ENCODE measurements at regions not wholly inside any gene's neighbourhood (a gene's known extent, or its start where the extent isn't known, plus 50 kb on each side); places are given as distances from the start of the nearest gene placed in this dataset.

DNA sequence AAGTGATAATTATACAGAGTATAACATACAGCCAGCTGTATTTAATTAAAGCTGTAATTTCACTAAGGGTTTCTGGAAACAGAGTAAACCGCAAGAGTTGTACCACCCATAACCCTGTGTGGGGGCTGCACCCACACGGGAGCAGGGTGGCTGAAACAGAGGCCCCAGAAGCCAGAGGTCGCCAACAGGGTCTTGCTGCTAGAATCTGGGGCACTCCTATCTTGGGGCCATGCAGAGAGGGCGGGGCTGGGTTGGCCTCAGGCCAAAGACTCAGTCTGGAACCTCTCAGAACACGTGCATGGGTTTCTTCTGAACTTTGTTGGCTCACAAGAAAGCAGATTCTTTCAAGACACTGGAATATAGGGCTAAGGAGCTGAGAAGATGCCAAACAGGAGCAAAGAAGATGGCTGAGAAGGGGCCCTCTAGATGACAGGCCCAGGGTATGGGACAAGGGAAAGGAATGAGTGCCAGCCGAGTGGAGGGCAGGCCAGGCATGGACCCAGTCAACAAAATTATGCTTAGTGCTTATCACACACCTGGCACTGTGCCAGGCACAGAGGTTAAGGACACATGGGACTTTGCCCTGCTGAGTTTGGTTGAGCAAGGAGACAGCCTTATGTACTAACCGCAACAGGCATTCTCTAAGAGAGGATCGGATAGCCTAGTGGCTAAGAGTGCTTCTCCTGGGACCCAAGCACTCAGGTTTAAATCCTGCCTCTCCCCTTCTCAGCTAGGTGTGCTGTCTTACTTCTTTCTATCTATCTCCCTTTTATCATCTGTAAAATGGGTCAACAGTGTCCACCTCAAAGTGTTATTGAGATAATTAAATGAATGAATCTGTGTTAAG is 96.6 kb upstream of the FOXP4 start:
- peaks cover 0 to 29% of the 10 kb centered on the region in 2 donors for H3K4me1 ChIP-seq
- no peak overlapping the region for H3K4me3 ChIP-seq
- H3K36me3 ChIP-seq: no peaks in the 10 kb centered on the region
- H3K9me3 ChIP-seq: no peaks in the 10 kb centered on the region
- no peaks in the 10 kb centered on the region for H3K27me3 ChIP-seq
- TF ChIP-seq, protein P1, sequence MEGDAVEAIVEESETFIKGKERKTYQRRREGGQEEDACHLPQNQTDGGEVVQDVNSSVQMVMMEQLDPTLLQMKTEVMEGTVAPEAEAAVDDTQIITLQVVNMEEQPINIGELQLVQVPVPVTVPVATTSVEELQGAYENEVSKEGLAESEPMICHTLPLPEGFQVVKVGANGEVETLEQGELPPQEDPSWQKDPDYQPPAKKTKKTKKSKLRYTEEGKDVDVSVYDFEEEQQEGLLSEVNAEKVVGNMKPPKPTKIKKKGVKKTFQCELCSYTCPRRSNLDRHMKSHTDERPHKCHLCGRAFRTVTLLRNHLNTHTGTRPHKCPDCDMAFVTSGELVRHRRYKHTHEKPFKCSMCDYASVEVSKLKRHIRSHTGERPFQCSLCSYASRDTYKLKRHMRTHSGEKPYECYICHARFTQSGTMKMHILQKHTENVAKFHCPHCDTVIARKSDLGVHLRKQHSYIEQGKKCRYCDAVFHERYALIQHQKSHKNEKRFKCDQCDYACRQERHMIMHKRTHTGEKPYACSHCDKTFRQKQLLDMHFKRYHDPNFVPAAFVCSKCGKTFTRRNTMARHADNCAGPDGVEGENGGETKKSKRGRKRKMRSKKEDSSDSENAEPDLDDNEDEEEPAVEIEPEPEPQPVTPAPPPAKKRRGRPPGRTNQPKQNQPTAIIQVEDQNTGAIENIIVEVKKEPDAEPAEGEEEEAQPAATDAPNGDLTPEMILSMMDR (IDR thresholded peaks at IDR 0.05): no peak
- DNase-seq (ENCODE audit: low spot score): no peak
- peak overlapping the region; percentile 21 to 91 for H3K27ac ChIP-seq

DNA sequence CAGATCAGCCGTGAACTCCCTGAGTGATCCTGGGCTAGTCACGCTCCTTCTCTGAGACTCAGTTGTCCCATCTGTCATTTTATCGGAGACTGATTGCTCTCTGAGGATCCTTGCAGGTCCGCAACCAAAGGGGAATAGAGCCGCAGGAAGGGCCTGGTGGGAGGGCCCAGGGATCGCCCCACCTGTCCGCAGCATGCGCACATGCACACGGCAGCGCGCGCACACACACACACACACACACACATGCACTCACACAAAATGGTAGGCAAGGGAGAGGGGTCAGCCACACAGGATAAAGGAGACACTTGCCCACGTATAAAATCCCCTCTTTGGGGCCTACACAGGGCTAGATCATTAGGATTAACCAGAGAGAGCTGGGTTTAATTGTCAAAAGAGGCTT is 95.6 kb upstream of the FOXP4 start:
- Histone ChIP-seq H3K27ac (peak overlapping the region; percentile 73 to 91), H3K36me3 (no peaks in the 10 kb centered on the region), H3K4me3 (no peak overlapping the region), H3K9me3 (no peaks in the 10 kb centered on the region), H3K27me3 (no peaks in the 10 kb centered on the region), H3K4me1 (peaks cover 0 to 29% of the 10 kb centered on the region in 2 donors)
- TF ChIP-seq, protein P1 (IDR thresholded peaks at IDR 0.05): no peak
- DNase-seq (ENCODE audit: low spot score): no peak

DNA sequence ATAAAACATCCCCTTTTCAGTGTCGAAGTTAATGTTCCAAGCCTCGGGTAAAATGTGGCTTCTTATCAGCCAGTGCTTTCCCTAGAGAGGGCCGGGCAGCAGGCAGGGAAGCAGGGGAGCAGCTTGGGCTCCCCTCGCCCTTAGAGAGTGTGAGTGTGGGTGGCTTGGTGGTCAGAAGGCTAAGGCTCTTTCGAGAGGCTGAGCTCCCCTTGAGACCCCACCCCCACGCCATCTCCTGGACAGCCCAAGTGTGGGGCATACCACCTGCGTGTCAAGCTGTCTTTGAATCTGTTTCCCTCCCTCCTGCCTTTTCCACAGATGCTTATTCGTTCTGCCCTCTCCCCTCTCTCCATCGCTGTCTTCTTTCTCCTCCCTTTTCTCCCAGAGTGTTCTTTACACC is 95.1 kb upstream of the FOXP4 start:
- TF ChIP-seq, protein P1 (IDR thresholded peaks at IDR 0.05): peak in 1 of 2 donors; percentile 26
- Histone ChIP-seq H3K9me3 (no peaks in the 10 kb centered on the region), H3K27me3 (no peaks in the 10 kb centered on the region), H3K36me3 (no peaks in the 10 kb centered on the region), H3K4me3 (no peak overlapping the region), H3K27ac (peak overlapping the region; percentile 73 to 91), H3K4me1 (peaks cover 0 to 29% of the 10 kb centered on the region in 2 donors)
- DNase-seq (ENCODE audit: low spot score): no peak

DNA sequence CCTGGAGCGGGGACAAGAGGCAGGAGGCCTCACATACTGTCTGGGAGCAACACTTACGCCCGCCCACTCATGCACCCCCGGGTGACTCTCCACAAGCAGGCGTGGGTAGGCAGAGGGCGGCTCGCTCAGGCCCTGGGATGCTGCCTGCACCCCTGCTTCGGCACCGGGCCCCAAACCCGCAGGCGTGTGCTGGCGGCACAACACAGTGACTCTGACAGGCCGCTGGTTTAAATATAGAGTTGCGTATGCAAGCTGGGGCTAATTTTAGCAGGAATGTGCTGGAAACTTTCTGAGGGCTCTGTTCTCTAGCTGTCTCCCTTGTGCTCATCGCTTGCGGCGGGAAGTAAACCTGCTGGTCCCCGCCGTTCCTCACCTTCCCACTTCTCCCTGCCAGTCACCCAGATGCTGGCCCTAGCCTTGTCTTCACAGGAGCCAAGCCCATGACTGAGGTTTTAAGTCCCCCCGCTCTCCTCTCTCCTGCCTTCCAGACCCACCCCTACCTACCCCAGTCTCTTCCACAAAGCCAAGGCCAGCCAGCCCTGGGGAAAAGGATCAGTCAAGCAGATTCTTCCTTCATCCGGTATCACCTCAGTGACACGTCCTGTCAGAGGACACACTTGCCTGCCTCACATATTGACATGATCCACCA is 94.5 kb upstream of the FOXP4 start:
- H3K4me3 ChIP-seq: no peak overlapping the region
- TF ChIP-seq, protein P1 (IDR thresholded peaks at IDR 0.05): no peak
- no peaks in the 10 kb centered on the region for H3K9me3 ChIP-seq
- peak overlapping the region; percentile 73 to 91 for H3K27ac ChIP-seq
- no peaks in the 10 kb centered on the region for H3K27me3 ChIP-seq
- no peaks in the 10 kb centered on the region for H3K36me3 ChIP-seq
- DNase-seq (ENCODE audit: low spot score): no peak
- H3K4me1 ChIP-seq: peaks cover 0 to 29% of the 10 kb centered on the region in 2 donors

DNA sequence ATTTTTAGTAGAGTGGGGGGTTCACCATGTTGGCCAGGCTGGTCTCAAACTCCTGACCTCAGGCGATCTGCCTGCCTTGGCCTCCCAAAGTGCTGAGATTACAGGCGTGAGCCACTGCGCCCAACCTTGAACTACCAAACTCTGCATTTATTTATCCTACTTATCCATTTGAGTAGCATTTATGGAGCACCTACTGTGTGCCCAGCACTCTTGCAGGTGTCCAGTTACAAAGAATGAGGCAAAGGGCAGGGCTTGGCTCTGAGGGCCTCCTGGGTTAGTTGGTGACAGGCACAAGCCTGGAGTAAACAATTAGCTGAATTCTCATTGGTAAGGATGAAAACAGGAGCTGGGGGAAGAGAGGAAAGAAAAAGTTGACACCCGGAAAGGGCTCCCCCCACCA is 93.4 kb upstream of the FOXP4 start:
- H3K9me3 ChIP-seq: no peaks in the 10 kb centered on the region
- H3K27ac ChIP-seq: no peak overlapping the region
- H3K27me3 ChIP-seq: no peaks in the 10 kb centered on the region
- TF ChIP-seq, protein P1 (IDR thresholded peaks at IDR 0.05): no peak
- H3K4me1 ChIP-seq: peaks cover 0 to 29% of the 10 kb centered on the region in 2 donors
- no peaks in the 10 kb centered on the region for H3K36me3 ChIP-seq
- DNase-seq (ENCODE audit: low spot score): no peak
- H3K4me3 ChIP-seq: no peak overlapping the region

Measured in right atrium auricular region (tissue), 2 donors.